Fibroblast of lung (primary cell): ENCODE measurements at regions not wholly inside any gene's neighbourhood (a gene's known extent, or its start where the extent isn't known, plus 50 kb on each side); places are given as distances from the start of the nearest gene placed in this dataset.

ENCODE experiments used
- CTCF ChIP-seq, 2 donors: IDR thresholded peaks in 1 of 2; conservative IDR thresholded peaks in 1 of 2; 1 replicate in 1 of 2; 2 replicates in 1 of 2; pipeline ENCODE4 v1.5.1; 2011 to 2012; ENCODE audit warnings: low read length in 2 of 2, control low read depth in 1 of 2, inconsistent platforms in 1 of 2, low read depth in 1 of 2, mild to moderate bottlenecking in 1 of 2
- EZH2 ChIP-seq: IDR thresholded peaks from 2 replicates; pipeline ENCODE4 v1.5.1; 2012; ENCODE audit warnings: low read length, control low read depth, mild to moderate bottlenecking; ENCODE audit errors: missing control alignments

GRCh38 chr20:60764328-60764727 is 487.7 kb upstream of the CDH4 start:
- no peak for TF ChIP-seq EZH2
- TF ChIP-seq CTCF (conservative IDR thresholded peaks at IDR 0.05 in 1 of 2, IDR thresholded peaks at IDR 0.05 in 1 of 2; ENCODE audit: low read depth in 1 of 2, low read length in 2 of 2), result no peak
